HCT116 (cell line): ENCODE measurements at regions not wholly inside any gene's neighbourhood (a gene's known extent, or its start where the extent isn't known, plus 50 kb on each side); places are given as distances from the start of the nearest gene placed in this dataset.

Source experiments
- ATAC-seq: fragments of 200-7000 bp; cut with Tn5 transposase; 2 replicates; pipeline ENCODE4 v1.9.1; 2020; ENCODE audit warnings: mild to moderate bottlenecking, moderate library complexity
- BruUV-seq: library from RNA; stranded (reverse); fragments of 400-500 nt; replicated peaks from 2 replicates; lab custom pipeline; 2021; lab: Mats Ljungman, UMichigan
- CTCF ChIA-PET: fragments of 300-600 bp; sonication (Branson Sonifier 250); formaldehyde crosslinking; loops from one replicate; lab custom pipeline; 2021; ENCODE audit warnings: antibody characterized with exemption; lab: Charles Lee
- POLR2A ChIA-PET: fragments of 300-600, 350-600 bp; sonication (Branson Sonifier 250); formaldehyde crosslinking; loops from one replicate; lab custom pipeline; 2021; ENCODE audit warnings: antibody characterized with exemption; lab: Charles Lee
- RAD21 ChIA-PET, 2 experiments: fragments of 300-600 bp; sonication (Branson Sonifier 250); formaldehyde crosslinking; loops; one replicate each; lab custom pipeline; 2023; ENCODE audit warnings: low total read pairs in 2 of 2; ENCODE audit not compliant: uncharacterized antibody in 2 of 2, unreplicated experiment in 2 of 2, low non-redundant PET in 1 of 2; lab: Charles Lee
- DNase-seq: peaks from one replicate; pipeline ENCODE4 v3.0.0-alpha.2; 2010; ENCODE audit warnings: low read depth, low spot score
- H2AFZ ChIP-seq: fragments of 200-600 bp; shearing (Covaris generic), sonication (generic); 2 replicates; pipeline ENCODE4 v1.6.1; 2017; ENCODE audit warnings: low read depth, mixed run types, mixed read lengths, antibody characterized with exemption, low read length; ENCODE audit not compliant: poor library complexity, severe bottlenecking
- H3K27ac ChIP-seq: 2 replicates; pipeline ENCODE4 v1.5.1; 2012; ENCODE audit warnings: low read depth, low read length
- H3K27me3 ChIP-seq: fragments of 200-600 bp; sonication (generic); 2 replicates; pipeline ENCODE4 v1.6.1; 2016; ENCODE audit warnings: mixed run types, low read length, mixed read lengths; ENCODE audit not compliant: insufficient read depth
- H3K36me3 ChIP-seq, 2 experiments: fragments of 200-500 bp in 1 of 2; fragments of 200-600 bp in 1 of 2; sonication (Bioruptor generic) in 1 of 2; sonication (generic) in 1 of 2; 2 replicates each; pipeline versions ENCODE4 v1.5.1 to v1.6.1; 2014 to 2016; ENCODE audit warnings: low read length in 2 of 2, inconsistent platforms in 1 of 2, mixed read lengths in 1 of 2, mixed run types in 1 of 2; ENCODE audit not compliant: insufficient read depth in 2 of 2, control insufficient read depth in 1 of 2
- H3K4me1 ChIP-seq, 2 experiments: fragments of 200-600 bp in 1 of 2; sonication (generic) in 1 of 2; 2 replicates each; pipeline versions ENCODE4 v1.5.1 to v1.6.1; 2012 to 2017; ENCODE audit warnings: low read length in 2 of 2, inconsistent platforms in 1 of 2, mild to moderate bottlenecking in 1 of 2, mixed read lengths in 1 of 2, mixed run types in 1 of 2, moderate library complexity in 1 of 2; ENCODE audit not compliant: insufficient read depth in 2 of 2, control insufficient read depth in 1 of 2
- H3K4me2 ChIP-seq: fragments of 200-600 bp; sonication (generic); 2 replicates; pipeline ENCODE4 v1.6.1; 2017; ENCODE audit warnings: mixed run types, low read length, mixed read lengths
- H3K4me3 ChIP-seq, 2 experiments: fragments of 200-600 bp in 1 of 2; sonication (generic) in 1 of 2; replicated peaks in 1 of 2; 2 replicates each; pipeline ENCODE4 v1.5.1; 2011 to 2016; ENCODE audit warnings: low read length in 2 of 2, control low read depth in 1 of 2, low read depth in 1 of 2, mild to moderate bottlenecking in 1 of 2, mixed read lengths in 1 of 2, mixed run types in 1 of 2
- H3K79me2 ChIP-seq: fragments of 200-600 bp; sonication (generic); 2 replicates; pipeline ENCODE4 v1.6.1; 2017; ENCODE audit warnings: mild to moderate bottlenecking, mixed run types, low read length, moderate library complexity, mixed read lengths; ENCODE audit not compliant: insufficient read depth
- H3K9ac ChIP-seq: fragments of 200-600 bp; sonication (generic); 2 replicates; pipeline ENCODE4 v1.6.1; 2016; ENCODE audit warnings: low read length, mixed read lengths
- H3K9me2 ChIP-seq: fragments of 200-600 bp; sonication (generic), shearing (Covaris generic); 2 replicates; pipeline ENCODE4 v1.6.1; 2017; ENCODE audit warnings: mixed run types, mild to moderate bottlenecking, moderate library complexity; ENCODE audit not compliant: insufficient read depth
- H3K9me3 ChIP-seq, 2 experiments: fragments of 200-500 bp in 1 of 2; fragments of 200-600 bp in 1 of 2; sonication (Bioruptor generic) in 1 of 2; sonication (generic) in 1 of 2; 2 replicates each; pipeline ENCODE4 v1.6.1; 2014 to 2017; ENCODE audit warnings: low read length in 2 of 2, mixed read lengths in 2 of 2, inconsistent platforms in 1 of 2, low read depth in 1 of 2, mild to moderate bottlenecking in 1 of 2, mixed run types in 1 of 2, moderate library complexity in 1 of 2; ENCODE audit not compliant: control insufficient read depth in 1 of 2, insufficient read depth in 1 of 2
- H4K20me1 ChIP-seq: fragments of 200-600 bp; sonication (generic), shearing (Covaris generic); 2 replicates; pipeline ENCODE4 v1.6.1; 2017; ENCODE audit warnings: mixed run types, mild to moderate bottlenecking, moderate library complexity; ENCODE audit not compliant: insufficient read depth
- ATF3 ChIP-seq: IDR thresholded peaks from 2 replicates; pipeline ENCODE4 v1.6.1; 2012
- CBX3 ChIP-seq: IDR thresholded peaks from 2 replicates; pipeline ENCODE4 v1.6.1; 2012; ENCODE audit warnings: low read depth
- CEBPB ChIP-seq: IDR thresholded peaks from 2 replicates; pipeline ENCODE4 v1.6.1; 2012; ENCODE audit warnings: low read depth
- CTCF ChIP-seq, 3 experiments: fragments of 200-600 bp in 1 of 3; sonication (generic) in 1 of 3; IDR thresholded peaks in 2 of 3; conservative IDR thresholded peaks in 1 of 3; 2 replicates each; pipeline ENCODE4 v1.5.1; 2012 to 2017; ENCODE audit warnings: low read depth in 2 of 3, low read length in 2 of 3, antibody characterized with exemption in 1 of 3, borderline replicate concordance in 1 of 3, control low read depth in 1 of 3, mild to moderate bottlenecking in 1 of 3, mixed read lengths in 1 of 3, mixed run types in 1 of 3, moderate library complexity in 1 of 3; ENCODE audit not compliant: insufficient read depth in 1 of 3
- EGR1 ChIP-seq: IDR thresholded peaks from 2 replicates; pipeline ENCODE4 v1.6.1; 2012; ENCODE audit warnings: low read depth
- ELF1 ChIP-seq: IDR thresholded peaks from 2 replicates; pipeline ENCODE4 v1.6.1; 2012; ENCODE audit warnings: low read depth, borderline replicate concordance
- EZH2 ChIP-seq: fragments of 200-600 bp; sonication (generic); IDR thresholded peaks from 2 replicates; pipeline ENCODE4 v1.6.1; 2017; ENCODE audit warnings: antibody characterized with exemption, mixed run types
- EZH2phosphoT487 ChIP-seq: fragments of 200-600 bp; IDR thresholded peaks from 2 replicates; pipeline ENCODE4 v1.6.1; 2018; ENCODE audit warnings: antibody characterized with exemption, borderline replicate concordance
- FOSL1 ChIP-seq: IDR thresholded peaks from 2 replicates; pipeline ENCODE4 v1.6.1; 2012; ENCODE audit warnings: low read depth
- JUND ChIP-seq: IDR thresholded peaks from 2 replicates; pipeline ENCODE4 v1.6.1; 2012
- POLR2A ChIP-seq: IDR thresholded peaks from 2 replicates; pipeline ENCODE4 v1.7.0; 2011; ENCODE audit warnings: borderline replicate concordance; ENCODE audit not compliant: insufficient read depth, insufficient read length; ENCODE audit errors: extremely low read depth
- POLR2AphosphoS5 ChIP-seq: IDR thresholded peaks from 2 replicates; pipeline ENCODE4 v1.6.1; 2011; ENCODE audit warnings: mild to moderate bottlenecking, low read depth, low read length, moderate library complexity
- RAD21 ChIP-seq: IDR thresholded peaks from 2 replicates; pipeline ENCODE4 v1.6.1; 2012; ENCODE audit warnings: low read depth, mild to moderate bottlenecking
- SIN3A ChIP-seq: IDR thresholded peaks from 2 replicates; pipeline ENCODE4 v1.6.1; 2012; ENCODE audit warnings: low read depth
- SP1 ChIP-seq: IDR thresholded peaks from 2 replicates; pipeline ENCODE4 v1.6.1; 2012; ENCODE audit warnings: low read depth
- SRF ChIP-seq: IDR thresholded peaks from 2 replicates; pipeline ENCODE4 v1.6.1; 2012; ENCODE audit warnings: low read depth
- TCF7L2 ChIP-seq: IDR thresholded peaks from 2 replicates; pipeline ENCODE4 v1.7.0; 2011; ENCODE audit warnings: borderline replicate concordance, inconsistent platforms; ENCODE audit not compliant: insufficient read depth, insufficient read length; ENCODE audit errors: extremely low read depth
- ZNF274 ChIP-seq: fragments of 200-500 bp; sonication (Bioruptor generic); IDR thresholded peaks from 2 replicates; pipeline ENCODE4 v1.6.1; 2014; ENCODE audit warnings: mild to moderate bottlenecking, low read depth, low read length, inconsistent platforms
- intact Hi-C: fragments of 100-400 bp; cut with micrococcal nuclease; formaldehyde crosslinking; loops from 2 replicates; pipeline ENCODE4 v1.10.0; 2022
- TF ChIP-seq, protein P1 (sequence below): IDR thresholded peaks from 2 replicates; pipeline ENCODE4 v1.6.1; 2011; ENCODE audit warnings: mild to moderate bottlenecking, low read length, moderate library complexity; ENCODE audit not compliant: insufficient replicate concordance; ENCODE audit errors: extremely low read depth
- TF ChIP-seq, protein P2 (sequence below): IDR thresholded peaks from 2 replicates; pipeline ENCODE4 v1.6.1; 2012; ENCODE audit warnings: low read depth

GRCh38 chr2:56025469-56026193 lies 102.0 kb upstream of the EFEMP1 start:
- H2AFZ ChIP-seq = no peak overlapping the region
- TF ChIP-seq SRF = no peak
- no peak for TF ChIP-seq FOSL1
- TF ChIP-seq CBX3 = no peak
- TF ChIP-seq, protein P1, sequence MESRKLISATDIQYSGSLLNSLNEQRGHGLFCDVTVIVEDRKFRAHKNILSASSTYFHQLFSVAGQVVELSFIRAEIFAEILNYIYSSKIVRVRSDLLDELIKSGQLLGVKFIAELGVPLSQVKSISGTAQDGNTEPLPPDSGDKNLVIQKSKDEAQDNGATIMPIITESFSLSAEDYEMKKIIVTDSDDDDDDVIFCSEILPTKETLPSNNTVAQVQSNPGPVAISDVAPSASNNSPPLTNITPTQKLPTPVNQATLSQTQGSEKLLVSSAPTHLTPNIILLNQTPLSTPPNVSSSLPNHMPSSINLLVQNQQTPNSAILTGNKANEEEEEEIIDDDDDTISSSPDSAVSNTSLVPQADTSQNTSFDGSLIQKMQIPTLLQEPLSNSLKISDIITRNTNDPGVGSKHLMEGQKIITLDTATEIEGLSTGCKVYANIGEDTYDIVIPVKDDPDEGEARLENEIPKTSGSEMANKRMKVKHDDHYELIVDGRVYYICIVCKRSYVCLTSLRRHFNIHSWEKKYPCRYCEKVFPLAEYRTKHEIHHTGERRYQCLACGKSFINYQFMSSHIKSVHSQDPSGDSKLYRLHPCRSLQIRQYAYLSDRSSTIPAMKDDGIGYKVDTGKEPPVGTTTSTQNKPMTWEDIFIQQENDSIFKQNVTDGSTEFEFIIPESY = no peak
- no peak for TF ChIP-seq TCF7L2
- no peak for TF ChIP-seq CEBPB
- TF ChIP-seq ELF1 = no peak
- no peak for TF ChIP-seq EZH2
- TF ChIP-seq JUND = no peak
- TF ChIP-seq POLR2A = no peak
- TF ChIP-seq, protein P2, sequence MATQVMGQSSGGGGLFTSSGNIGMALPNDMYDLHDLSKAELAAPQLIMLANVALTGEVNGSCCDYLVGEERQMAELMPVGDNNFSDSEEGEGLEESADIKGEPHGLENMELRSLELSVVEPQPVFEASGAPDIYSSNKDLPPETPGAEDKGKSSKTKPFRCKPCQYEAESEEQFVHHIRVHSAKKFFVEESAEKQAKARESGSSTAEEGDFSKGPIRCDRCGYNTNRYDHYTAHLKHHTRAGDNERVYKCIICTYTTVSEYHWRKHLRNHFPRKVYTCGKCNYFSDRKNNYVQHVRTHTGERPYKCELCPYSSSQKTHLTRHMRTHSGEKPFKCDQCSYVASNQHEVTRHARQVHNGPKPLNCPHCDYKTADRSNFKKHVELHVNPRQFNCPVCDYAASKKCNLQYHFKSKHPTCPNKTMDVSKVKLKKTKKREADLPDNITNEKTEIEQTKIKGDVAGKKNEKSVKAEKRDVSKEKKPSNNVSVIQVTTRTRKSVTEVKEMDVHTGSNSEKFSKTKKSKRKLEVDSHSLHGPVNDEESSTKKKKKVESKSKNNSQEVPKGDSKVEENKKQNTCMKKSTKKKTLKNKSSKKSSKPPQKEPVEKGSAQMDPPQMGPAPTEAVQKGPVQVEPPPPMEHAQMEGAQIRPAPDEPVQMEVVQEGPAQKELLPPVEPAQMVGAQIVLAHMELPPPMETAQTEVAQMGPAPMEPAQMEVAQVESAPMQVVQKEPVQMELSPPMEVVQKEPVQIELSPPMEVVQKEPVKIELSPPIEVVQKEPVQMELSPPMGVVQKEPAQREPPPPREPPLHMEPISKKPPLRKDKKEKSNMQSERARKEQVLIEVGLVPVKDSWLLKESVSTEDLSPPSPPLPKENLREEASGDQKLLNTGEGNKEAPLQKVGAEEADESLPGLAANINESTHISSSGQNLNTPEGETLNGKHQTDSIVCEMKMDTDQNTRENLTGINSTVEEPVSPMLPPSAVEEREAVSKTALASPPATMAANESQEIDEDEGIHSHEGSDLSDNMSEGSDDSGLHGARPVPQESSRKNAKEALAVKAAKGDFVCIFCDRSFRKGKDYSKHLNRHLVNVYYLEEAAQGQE = no peak
- no peak for TF ChIP-seq SIN3A
- TF ChIP-seq RAD21 = no peak
- no peak for TF ChIP-seq EZH2phosphoT487
- no peak for TF ChIP-seq SP1
- no peak for TF ChIP-seq CTCF (IDR thresholded peaks at IDR 0.05 in 2 of 3, conservative IDR thresholded peaks at IDR 0.05 in 1 of 3; ENCODE audit: borderline replicate concordance in 1 of 3, insufficient read depth in 1 of 3, low read depth in 2 of 3, low read length in 2 of 3)
- no peak for TF ChIP-seq EGR1
- TF ChIP-seq ATF3 = no peak
- TF ChIP-seq POLR2AphosphoS5 = no peak
- TF ChIP-seq ZNF274 = no peak
- H3K9me2 ChIP-seq = no peaks in the 10 kb centered on the region
- DNase-seq (no peak), ATAC-seq (no peak)
- intact Hi-C loops = no loop called here
- ChIA-PET POLR2A (no interaction called here), RAD21 (no interaction called here), CTCF (no interaction called here)
- no peak overlapping the region for H3K9ac ChIP-seq
- H4K20me1 ChIP-seq = no peaks in the 10 kb centered on the region
- H3K27ac ChIP-seq = no peak overlapping the region
- BruUV-seq = no TSS peak
- H3K36me3 ChIP-seq = no peaks in the 10 kb centered on the region
- H3K4me3 ChIP-seq = no peak overlapping the region
- no peak overlapping the region for H3K4me2 ChIP-seq
- no peaks in the 10 kb centered on the region for H3K9me3 ChIP-seq
- no peaks in the 10 kb centered on the region for H3K79me2 ChIP-seq
- H3K4me1 ChIP-seq = peaks cover 0 to 5% of the 10 kb centered on the region in 2 experiments; a peak in 2 of 4 replicates
- H3K27me3 ChIP-seq = no peaks in the 10 kb centered on the region
